Testis (tissue), 2 donors: ENCODE measurements at regions not wholly inside any gene's neighbourhood (a gene's known extent, or its start where the extent isn't known, plus 50 kb on each side); places are given as distances from the start of the nearest gene placed in this dataset.

Experiments used
- POLR2A ChIP-seq: fragments of 450-650 bp; IDR thresholded peaks from one replicate; pipeline ENCODE4 v1.6.1; 2017; ENCODE audit warnings: antibody characterized with exemption, mild to moderate bottlenecking, moderate library complexity
- TF ChIP-seq, protein P1 (sequence below), 3 experiments: fragments of 450-650 bp in 2 of 3; fragments of 200-600 bp in 1 of 3; sonication (generic) in 1 of 3; IDR thresholded peaks; one replicate each; pipeline ENCODE4 v1.5.1; 2016 to 2019; ENCODE audit warnings: antibody characterized with exemption in 3 of 3, mild to moderate bottlenecking in 2 of 3, moderate library complexity in 1 of 3

DNA sequence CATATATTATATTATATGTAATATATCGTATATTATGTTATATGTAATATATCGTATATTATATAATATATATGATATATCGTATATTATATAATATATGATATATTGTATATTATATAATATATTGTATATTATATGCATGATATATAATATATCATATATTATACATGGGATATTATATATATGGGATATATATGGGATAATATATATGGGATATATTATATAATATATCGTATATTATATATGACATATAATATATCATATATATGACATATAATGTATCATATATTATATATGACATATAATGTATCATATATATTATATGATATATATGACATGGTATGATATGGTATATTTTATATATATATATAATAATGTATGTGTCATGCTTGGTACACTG is 79.5 kb upstream of the CALM2 start:
- TF ChIP-seq, protein P1, sequence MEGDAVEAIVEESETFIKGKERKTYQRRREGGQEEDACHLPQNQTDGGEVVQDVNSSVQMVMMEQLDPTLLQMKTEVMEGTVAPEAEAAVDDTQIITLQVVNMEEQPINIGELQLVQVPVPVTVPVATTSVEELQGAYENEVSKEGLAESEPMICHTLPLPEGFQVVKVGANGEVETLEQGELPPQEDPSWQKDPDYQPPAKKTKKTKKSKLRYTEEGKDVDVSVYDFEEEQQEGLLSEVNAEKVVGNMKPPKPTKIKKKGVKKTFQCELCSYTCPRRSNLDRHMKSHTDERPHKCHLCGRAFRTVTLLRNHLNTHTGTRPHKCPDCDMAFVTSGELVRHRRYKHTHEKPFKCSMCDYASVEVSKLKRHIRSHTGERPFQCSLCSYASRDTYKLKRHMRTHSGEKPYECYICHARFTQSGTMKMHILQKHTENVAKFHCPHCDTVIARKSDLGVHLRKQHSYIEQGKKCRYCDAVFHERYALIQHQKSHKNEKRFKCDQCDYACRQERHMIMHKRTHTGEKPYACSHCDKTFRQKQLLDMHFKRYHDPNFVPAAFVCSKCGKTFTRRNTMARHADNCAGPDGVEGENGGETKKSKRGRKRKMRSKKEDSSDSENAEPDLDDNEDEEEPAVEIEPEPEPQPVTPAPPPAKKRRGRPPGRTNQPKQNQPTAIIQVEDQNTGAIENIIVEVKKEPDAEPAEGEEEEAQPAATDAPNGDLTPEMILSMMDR (IDR thresholded peaks at IDR 0.05): no peak
- TF ChIP-seq POLR2A: no peak
